NCI-H526 (cell line): ENCODE measurements at regions not wholly inside any gene's neighbourhood (a gene's known extent, or its start where the extent isn't known, plus 50 kb on each side); places are given as distances from the start of the nearest gene placed in this dataset.

Source experiments
- DNase-seq, 2 experiments: peaks; one replicate each; lab custom pipeline; 2025; lab: John Stamatoyannopoulos, UW

DNA sequence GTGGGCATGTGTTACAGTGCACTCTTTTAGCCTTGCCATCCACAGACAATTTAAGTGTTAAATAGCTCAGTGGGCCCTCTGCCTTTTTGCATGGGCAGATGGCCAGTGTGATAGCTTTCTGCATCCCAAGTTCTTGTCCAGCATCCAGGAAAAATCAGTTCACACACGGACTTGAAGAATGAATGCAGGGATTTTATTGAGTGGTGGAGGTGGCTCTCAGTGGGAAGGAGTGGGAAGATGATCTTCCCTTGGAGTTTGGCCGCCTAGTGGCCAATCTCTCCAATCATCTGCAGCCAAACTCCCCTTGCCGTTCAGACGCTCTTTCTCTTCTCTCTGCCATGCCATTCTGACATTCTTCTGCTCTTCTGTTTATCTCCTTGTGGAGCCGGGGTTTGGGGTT lies 322.4 kb upstream of the GRAMD2B start:
- no peak for DNase-seq

DNA sequence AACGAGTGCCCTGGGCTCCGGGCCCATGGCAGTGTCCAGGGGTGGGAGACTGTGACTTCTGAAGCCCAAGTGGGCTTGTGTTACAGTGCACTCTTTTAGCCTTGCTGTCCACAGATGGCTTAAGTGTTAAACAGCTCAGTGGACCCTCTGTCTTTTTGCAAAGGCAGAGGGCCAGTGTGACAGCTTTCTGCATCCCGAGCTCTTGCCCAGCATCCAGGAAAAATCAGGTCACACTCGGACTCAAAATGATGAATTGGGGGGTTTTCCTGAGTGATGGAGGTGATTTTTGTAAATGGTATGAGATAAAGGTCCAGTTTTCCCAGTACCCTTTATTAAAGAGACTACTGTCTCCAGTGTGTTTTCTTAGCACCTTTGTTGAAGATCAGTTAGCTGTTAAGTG lies 321.3 kb upstream of the GRAMD2B start:
- no peak for DNase-seq

GRCh38 chr5:126103050-126103449 lies 320.2 kb upstream of the GRAMD2B start:
- DNase-seq, result no peak

DNA sequence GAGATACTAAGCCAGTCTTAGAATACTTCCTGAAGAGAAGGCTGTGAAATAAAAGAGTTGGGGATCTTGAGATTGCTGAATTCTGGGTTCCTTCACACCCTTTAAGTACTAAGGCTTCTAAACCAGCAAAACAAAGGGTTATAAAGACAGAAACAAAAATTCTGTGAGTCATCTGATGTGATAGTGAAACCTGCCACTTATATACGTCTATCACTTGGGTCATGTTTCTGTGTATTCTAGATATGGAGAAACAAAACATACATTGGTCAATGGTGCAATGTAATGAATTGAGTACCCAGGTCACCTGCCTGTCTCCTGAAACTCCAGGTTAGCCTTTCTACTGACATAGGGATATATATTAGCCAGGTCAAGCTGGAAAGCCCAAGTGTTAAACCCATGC lies 319.3 kb upstream of the GRAMD2B start:
- DNase-seq, result no peak

DNA sequence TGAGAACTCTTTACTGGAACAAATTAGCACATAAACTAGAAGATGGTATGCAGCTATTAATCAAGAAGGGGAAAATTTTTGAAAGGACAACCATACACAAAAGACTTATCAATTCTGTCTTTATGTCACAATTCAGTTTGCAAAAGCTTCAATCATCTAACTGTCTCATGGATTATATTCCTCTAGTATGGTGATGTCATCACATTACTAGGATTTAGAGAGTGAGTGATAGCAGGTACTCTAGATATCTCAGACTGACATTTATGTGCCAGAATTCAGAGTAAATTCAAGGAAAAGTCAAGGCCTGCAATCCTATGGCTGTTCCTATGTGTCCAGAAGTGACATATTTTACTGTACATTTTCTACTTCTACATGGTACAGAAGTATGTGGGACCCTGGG lies 318.9 kb upstream of the GRAMD2B start:
- no peak for DNase-seq

DNA sequence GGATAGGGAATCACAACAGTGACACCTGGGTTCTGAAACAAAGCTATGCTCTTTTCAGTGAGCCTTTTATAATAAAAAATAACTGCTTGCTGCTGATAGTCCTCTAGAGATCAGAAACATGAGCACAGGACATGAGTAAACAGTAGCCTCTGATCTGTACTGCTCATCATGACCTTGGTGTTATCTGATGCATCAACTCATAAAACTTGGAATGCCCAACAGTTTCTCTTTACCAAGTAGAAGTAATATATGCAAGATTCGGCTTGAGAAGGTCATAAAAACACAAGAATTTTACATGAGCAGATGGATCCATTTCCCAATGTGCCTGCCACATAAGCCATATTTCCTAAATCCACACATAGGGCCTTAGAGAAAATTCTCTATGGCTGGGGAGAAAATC lies 318.3 kb upstream of the GRAMD2B start:
- peak; percentile 25 to 33 for DNase-seq

DNA sequence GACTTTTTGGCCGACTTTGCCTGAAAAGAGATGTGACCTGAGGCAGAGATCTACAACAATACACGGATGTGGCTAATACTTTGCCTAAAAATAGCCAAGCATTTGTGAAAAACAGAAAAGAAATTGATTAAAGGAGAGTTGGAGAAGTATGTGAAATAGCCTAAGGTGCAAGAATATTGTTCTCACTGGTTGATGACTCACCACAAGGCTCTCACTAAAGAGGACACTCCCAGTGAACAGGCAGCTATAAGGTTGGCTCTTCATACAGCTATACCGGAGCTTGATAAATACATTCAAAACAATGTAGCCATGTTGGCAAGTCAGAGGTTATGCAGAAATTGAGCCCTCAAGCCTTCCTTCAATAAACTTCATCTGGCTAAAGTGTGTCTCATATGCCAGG lies 317.2 kb upstream of the GRAMD2B start:
- no peak for DNase-seq

DNA sequence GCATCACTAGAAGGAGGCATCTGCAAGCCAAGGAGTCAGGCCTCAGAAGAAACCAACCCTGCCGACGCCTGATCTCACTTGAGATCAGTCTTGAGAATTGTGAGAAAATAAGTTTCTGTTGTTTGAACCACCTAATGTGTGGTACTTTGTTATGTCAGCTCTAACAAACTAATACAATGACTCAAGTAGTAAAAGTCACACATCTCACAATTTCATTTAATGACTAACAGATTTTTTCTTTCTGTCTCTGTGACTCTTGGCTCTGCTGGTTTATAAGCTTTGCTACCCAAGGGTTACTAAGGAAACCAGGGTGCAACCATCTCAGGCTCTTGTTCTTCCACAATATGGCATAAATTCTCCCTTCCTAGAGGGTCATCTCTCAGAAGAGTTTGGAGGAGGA lies 315.8 kb upstream of the GRAMD2B start:
- DNase-seq, result no peak

- peak in 1 of 2 experiments; percentile 8 for DNase-seq
Measured at GRCh38 chr5:126108470-126108869, 314.7 kb upstream of the GRAMD2B start.

DNA sequence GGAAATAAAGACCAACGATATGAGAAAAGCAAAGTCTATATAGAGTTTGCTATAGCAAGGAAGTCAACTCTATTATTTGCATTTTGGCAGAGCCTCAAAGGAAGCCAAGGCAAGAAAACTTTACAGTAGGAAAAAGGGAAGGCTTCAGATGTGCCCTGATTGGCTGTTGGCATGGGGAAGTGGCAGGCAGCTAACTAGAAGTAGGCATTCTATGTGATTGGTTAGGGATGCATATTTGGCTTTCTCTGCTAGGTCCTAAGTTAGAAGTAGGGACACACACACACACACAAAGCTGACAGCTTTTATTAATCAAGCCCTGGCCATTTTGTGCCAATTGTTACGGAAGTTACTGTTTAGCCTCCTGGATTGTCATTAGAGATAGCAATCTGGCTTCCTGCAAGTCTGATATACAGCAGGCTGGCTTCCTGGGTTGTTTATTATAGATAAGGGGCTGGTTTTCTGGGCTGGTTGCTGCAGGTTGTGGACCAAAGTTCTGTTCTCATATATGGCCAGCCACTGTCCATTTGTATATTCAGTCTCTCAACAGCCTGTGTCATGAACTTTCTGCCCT lies 308.1 kb upstream of the GRAMD2B start:
- no peak for DNase-seq

- DNase-seq, result no peak
Measured at GRCh38 chr5:126117044-126117443, 306.2 kb upstream of the GRAMD2B start.

- no peak for DNase-seq
Measured at GRCh38 chr5:126119887-126120442, 303.2 kb upstream of the GRAMD2B start.

- DNase-seq, result no peak
Measured at GRCh38 chr5:126120939-126121338, 302.3 kb upstream of the GRAMD2B start.

DNA sequence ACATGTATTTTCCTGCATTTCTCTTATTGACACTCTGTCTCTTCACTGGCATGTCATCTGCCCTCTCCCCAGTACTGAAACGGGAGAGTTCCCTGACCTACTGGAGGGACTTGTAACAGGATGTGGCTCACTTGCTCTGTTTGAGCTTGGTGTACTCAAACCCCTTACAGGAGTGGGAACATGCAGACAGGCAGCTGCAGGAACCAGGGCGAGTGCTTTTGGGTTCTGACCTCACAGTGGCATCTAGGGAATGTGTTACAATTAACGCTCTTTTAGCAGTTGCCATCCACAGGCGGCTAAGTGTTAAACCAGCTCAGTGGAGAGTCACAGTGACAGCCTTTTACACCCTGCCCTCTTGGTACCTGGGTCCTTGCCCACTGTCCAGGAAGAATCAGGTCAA lies 300.3 kb upstream of the GRAMD2B start:
- DNase-seq, result no peak

DNA sequence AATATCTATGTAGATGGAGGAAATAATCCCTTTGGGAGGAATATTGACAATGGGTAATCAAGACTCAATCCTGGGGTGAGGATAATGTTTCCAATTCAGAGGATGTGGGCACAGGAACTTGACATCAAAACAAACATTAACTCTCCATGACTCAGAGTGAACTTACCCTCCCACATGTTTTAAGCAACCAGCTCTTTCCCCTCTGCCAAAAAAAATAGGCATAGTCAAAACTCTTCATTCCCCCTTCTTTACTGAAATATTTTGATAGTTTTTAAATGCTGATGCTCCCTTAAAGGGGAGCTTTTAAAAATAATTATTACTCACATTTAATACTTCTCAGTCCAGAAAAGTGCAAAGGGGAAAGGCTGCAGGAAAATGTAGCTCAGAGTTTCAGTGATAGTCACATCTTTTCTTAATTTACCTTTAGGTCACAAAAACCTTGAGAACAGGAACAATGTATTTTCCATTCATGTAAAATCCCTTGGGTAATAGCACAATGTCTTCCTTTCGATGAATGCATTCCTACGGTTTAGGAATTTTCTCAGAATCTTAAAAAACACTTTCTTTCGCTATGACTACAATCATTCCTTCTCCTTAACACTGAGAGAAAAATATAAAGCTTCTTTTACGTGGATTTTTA lies 298.4 kb upstream of the GRAMD2B start:
- no peak for DNase-seq

GRCh38 chr5:126125407-126125806 lies 297.8 kb upstream of the GRAMD2B start:
- no peak for DNase-seq

DNA sequence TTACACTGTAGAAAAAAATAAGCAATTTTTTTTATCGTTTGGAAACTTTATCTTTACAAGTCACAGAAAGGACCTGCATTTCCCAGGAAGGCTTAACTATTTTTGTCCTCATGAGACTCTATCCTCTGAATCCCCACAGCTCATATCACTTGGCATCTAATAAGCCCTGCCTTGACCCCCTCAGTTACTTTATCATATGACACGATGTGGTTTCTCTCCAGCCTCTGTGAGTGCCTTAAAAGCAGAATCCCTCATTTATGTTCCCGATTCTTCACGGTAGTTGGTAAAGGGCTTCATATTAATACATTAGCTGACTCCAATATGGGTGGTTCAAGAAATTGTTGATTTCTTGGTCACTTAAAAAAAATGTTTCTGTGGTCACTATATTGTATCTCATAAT lies 296.6 kb upstream of the GRAMD2B start:
- no peak for DNase-seq

DNA sequence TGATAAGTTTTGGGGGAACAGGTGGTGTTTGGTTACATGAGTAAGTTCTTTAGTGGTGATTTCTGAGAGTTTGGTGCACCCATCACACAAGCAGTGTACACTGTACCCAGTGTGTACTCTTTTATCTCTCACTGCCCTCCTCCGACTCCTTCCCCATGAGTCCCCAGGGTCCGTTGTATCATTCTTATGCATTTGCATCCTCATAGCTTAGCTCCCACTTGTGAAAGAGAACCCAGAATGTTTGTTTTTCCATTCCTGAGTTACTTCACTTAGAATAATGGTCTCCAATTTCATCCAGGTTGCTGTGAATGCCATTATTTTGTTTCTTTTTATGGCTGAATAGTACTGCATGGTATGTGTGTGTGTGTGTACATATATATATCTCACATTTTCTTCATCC lies 295.8 kb upstream of the GRAMD2B start:
- peak; percentile 62 to 64 for DNase-seq

DNA sequence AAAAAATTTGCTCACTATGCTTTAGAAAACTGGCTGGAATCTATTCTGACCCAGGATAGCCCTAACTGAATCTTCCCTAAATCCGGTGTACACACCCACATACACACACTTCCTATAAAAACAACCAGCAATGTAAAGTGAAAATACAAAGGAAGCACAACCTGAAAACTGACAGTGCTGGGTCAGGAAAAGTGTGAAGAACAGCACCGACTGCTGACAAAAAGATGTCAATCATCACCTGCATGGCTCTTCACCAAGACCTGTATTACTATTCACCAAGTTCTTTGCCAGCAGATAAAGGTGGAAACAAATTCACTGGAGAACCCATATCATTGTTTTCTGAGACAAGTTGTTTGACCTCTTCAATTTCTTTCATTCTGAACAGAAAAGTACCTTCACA lies 293.8 kb upstream of the GRAMD2B start:
- DNase-seq, result no peak

DNA sequence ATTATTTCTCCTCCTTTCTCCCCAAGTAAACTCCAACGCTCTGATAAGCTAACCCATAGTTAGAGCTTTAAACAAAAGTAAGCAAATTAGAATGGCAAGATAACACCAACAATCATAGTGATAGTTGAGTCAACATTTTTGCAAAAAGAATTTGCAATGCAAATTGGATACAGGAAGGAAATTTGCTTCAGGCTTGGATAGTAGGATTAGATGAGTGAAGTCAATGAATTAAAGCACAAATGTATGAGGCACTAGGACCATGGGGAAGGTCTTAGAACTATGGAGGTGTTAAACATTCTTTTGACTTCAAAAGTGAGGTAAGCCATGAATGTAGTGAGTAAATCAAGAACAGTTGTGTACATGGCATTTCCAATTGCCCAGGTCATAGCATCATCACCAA lies 289.8 kb upstream of the GRAMD2B start:
- DNase-seq, result peak; percentile 69 to 73

GRCh38 chr5:126137891-126138280 lies 285.3 kb upstream of the GRAMD2B start:
- DNase-seq, result peak in 1 of 2 experiments; percentile 30

GRCh38 chr5:126138281-126138931 lies 284.8 kb upstream of the GRAMD2B start:
- peak; percentile 30 to 53 for DNase-seq

DNA sequence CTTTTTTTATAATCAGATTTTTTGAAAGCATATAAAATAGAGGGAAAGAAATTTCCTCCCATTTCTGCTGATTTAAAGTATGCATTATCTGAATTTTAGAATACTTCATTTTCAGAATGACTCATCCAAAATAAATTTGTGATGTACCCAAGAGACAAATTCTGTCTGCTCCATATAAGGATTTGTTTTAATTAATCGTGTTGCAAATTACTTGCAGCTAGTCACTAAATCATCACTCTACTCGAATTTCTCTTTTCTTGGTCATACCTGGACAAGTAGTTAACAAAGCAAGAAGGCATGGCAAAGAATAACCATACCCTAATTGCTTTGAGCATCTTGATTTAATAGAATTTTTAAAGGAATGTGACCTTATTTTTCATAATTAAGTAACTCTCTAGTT lies 284.1 kb upstream of the GRAMD2B start:
- no peak for DNase-seq
